PC-3 (cell line): ENCODE measurements at regions not wholly inside any gene's neighbourhood (a gene's known extent, or its start where the extent isn't known, plus 50 kb on each side); places are given as distances from the start of the nearest gene placed in this dataset.

Source experiments
- CTCF ChIP-seq: fragments of 300-600 bp; sonication (generic); conservative IDR thresholded peaks from 2 replicates; pipeline ENCODE4 v1.5.1; 2017; ENCODE audit warnings: antibody characterized with exemption, low read depth, mild to moderate bottlenecking, low read length
- EZH2 ChIP-seq: fragments of 300-600 bp; sonication (generic); IDR thresholded peaks from one replicate; pipeline ENCODE4 v1.6.1; 2017; ENCODE audit warnings: antibody characterized with exemption, mild to moderate bottlenecking, low read length; ENCODE audit not compliant: unreplicated experiment

GRCh38 chr14:37787879-37788494 is 192.6 kb downstream of the TTC6 start:
- TF ChIP-seq CTCF, result no peak
- TF ChIP-seq EZH2, result no peak
